H1 (cell line): ENCODE measurements at regions not wholly inside any gene's neighbourhood (a gene's known extent, or its start where the extent isn't known, plus 50 kb on each side); places are given as distances from the start of the nearest gene placed in this dataset.

Source experiments
- CTCF ChIA-PET: fragments of 300-600 bp; sonication (Branson Sonifier 250); formaldehyde crosslinking; loops from one replicate; lab custom pipeline; 2021; ENCODE audit not compliant: partially characterized antibody; lab: Charles Lee
- POLR2A ChIA-PET: fragments of 300-600 bp; sonication (Branson Sonifier 250); formaldehyde crosslinking; loops from one replicate; lab custom pipeline; 2021; ENCODE audit warnings: inconsistent platforms; ENCODE audit not compliant: partially characterized antibody; lab: Charles Lee
- DNase-seq, 2 experiments: peaks; one replicate each; pipeline versions ENCODE4 v3.0.0 to v3.0.0-alpha.2; 2010 to 2022; ENCODE audit warnings: low spot score in 2 of 2, low read depth in 1 of 2, mixed read lengths in 1 of 2
- FAIRE-seq: peaks from 2 replicates; lab custom pipeline; 2011; peaks lifted over from hg19 to GRCh38; lab: Jason Lieb, UNC
- H2AFZ ChIP-seq: 2 replicates; pipeline ENCODE4 v1.8.1; 2012; ENCODE audit warnings: low read length, inconsistent platforms
- H2AK5ac ChIP-seq: 2 replicates; pipeline ENCODE4 v1.6.1; 2013; ENCODE audit warnings: low read depth, low read length
- H2BK120ac ChIP-seq: replicated peaks from 2 replicates; pipeline ENCODE3; 2013; ENCODE audit warnings: low read depth, low read length, inconsistent platforms
- H2BK12ac ChIP-seq: 2 replicates; pipeline ENCODE4 v1.6.1; 2013; ENCODE audit warnings: low read depth, low read length
- H2BK15ac ChIP-seq: 2 replicates; pipeline ENCODE4 v1.6.1; 2013; ENCODE audit warnings: low read length
- H2BK20ac ChIP-seq: 2 replicates; pipeline ENCODE4 v1.6.1; 2013; ENCODE audit warnings: low read length
- H2BK5ac ChIP-seq: 2 replicates; pipeline ENCODE4 v1.6.1; 2013; ENCODE audit warnings: low read depth, low read length
- H3K14ac ChIP-seq: 2 replicates; pipeline ENCODE4 v1.6.1; 2013; ENCODE audit warnings: inconsistent platforms; ENCODE audit not compliant: insufficient read length
- H3K18ac ChIP-seq: 2 replicates; pipeline ENCODE4 v1.6.1; 2013; ENCODE audit warnings: low read length; ENCODE audit errors: extremely low read depth
- H3K23ac ChIP-seq: 2 replicates; pipeline ENCODE4 v1.6.1; 2013; ENCODE audit warnings: inconsistent platforms; ENCODE audit not compliant: insufficient read length
- H3K23me2 ChIP-seq: 2 replicates; pipeline ENCODE4 v1.6.1; 2013; ENCODE audit warnings: low read depth, low read length
- H3K27ac ChIP-seq: 2 replicates; pipeline ENCODE4 v1.6.1; 2011; ENCODE audit warnings: low read depth, low read length, inconsistent platforms
- H3K27me3 ChIP-seq, 4 experiments: replicated peaks in 1 of 4; 1 replicate in 1 of 4; 2 replicates in 3 of 4; pipeline versions ENCODE4 v1.6.1 to v1.8.1; 2011 to 2013; ENCODE audit warnings: low read length in 3 of 4, mild to moderate bottlenecking in 3 of 4, inconsistent platforms in 2 of 4, mixed read lengths in 2 of 4, moderate library complexity in 1 of 4; ENCODE audit not compliant: control insufficient read depth in 3 of 4, insufficient read depth in 3 of 4; ENCODE audit errors: extremely low read depth in 1 of 4
- H3K36me3 ChIP-seq, 4 experiments: 2 replicates each; pipeline versions ENCODE4 v1.6.1 to v1.8.1; 2011 to 2013; ENCODE audit warnings: mild to moderate bottlenecking in 4 of 4, low read length in 3 of 4, moderate library complexity in 2 of 4, control low read depth in 1 of 4, inconsistent platforms in 1 of 4; ENCODE audit not compliant: insufficient read depth in 4 of 4, control insufficient read depth in 2 of 4
- H3K4ac ChIP-seq: replicated peaks from 2 replicates; pipeline ENCODE3; 2013; ENCODE audit warnings: low read length, low read depth, mixed read lengths, inconsistent platforms; ENCODE audit not compliant: insufficient read length
- H3K4me1 ChIP-seq, 4 experiments: replicated peaks in 1 of 4; 1 replicate in 1 of 4; 2 replicates in 3 of 4; pipeline versions ENCODE4 v1.6.1 to v1.8.1; 2011 to 2013; ENCODE audit warnings: low read length in 3 of 4, inconsistent platforms in 2 of 4, mixed read lengths in 1 of 4; ENCODE audit not compliant: insufficient read depth in 4 of 4, control insufficient read depth in 3 of 4
- H3K4me2 ChIP-seq, 2 experiments: 2 replicates each; pipeline versions ENCODE4 v1.6.1 to v1.8.1; 2011 to 2013; ENCODE audit warnings: low read depth in 2 of 2, low read length in 2 of 2, control low read depth in 1 of 2, inconsistent platforms in 1 of 2, mild to moderate bottlenecking in 1 of 2; ENCODE audit not compliant: insufficient read depth in 1 of 2
- H3K4me3 ChIP-seq, 4 experiments: fragments of 200-600, 300-600 bp in 1 of 4; sonication (generic), shearing (Covaris generic), sonication (Bioruptor Twin) in 1 of 4; 2 replicates each; pipeline versions ENCODE4 v1.5.1 to v1.8.1; 2011 to 2016; ENCODE audit warnings: low read length in 4 of 4, low read depth in 3 of 4, control low read depth in 2 of 4, inconsistent platforms in 2 of 4, mild to moderate bottlenecking in 2 of 4, mixed read lengths in 1 of 4, moderate library complexity in 1 of 4; ENCODE audit not compliant: insufficient read depth in 2 of 4; ENCODE audit errors: extremely low read depth in 1 of 4
- H3K56ac ChIP-seq: replicated peaks from 2 replicates; pipeline ENCODE3; 2013; ENCODE audit warnings: low read depth, mild to moderate bottlenecking, mixed read lengths, low read length, inconsistent platforms; ENCODE audit not compliant: insufficient read length
- H3K79me1 ChIP-seq: 2 replicates; pipeline ENCODE4 v1.6.1; 2013; ENCODE audit warnings: low read depth, low read length, control low read depth
- H3K79me2 ChIP-seq, 2 experiments: 2 replicates each; pipeline versions ENCODE4 v1.6.1 to v1.8.1; 2012 to 2013; ENCODE audit warnings: low read length in 2 of 2, mild to moderate bottlenecking in 2 of 2, inconsistent platforms in 1 of 2; ENCODE audit not compliant: insufficient read depth in 2 of 2, control insufficient read depth in 1 of 2
- H3K9ac ChIP-seq, 4 experiments: replicated peaks in 1 of 4; 1 replicate in 1 of 4; 2 replicates in 3 of 4; pipeline versions ENCODE4 v1.6.1 to v1.8.1; 2011 to 2013; ENCODE audit warnings: low read depth in 3 of 4, low read length in 3 of 4, control low read depth in 2 of 4, mild to moderate bottlenecking in 2 of 4, moderate library complexity in 2 of 4, inconsistent platforms in 1 of 4; ENCODE audit errors: extremely low read depth in 1 of 4
- H3K9me3 ChIP-seq, 2 experiments: 2 replicates each; pipeline versions ENCODE4 v1.6.1 to v1.8.1; 2012 to 2013; ENCODE audit warnings: mild to moderate bottlenecking in 2 of 2, moderate library complexity in 2 of 2, control low read depth in 1 of 2, inconsistent platforms in 1 of 2, low read depth in 1 of 2, low read length in 1 of 2, mixed read lengths in 1 of 2; ENCODE audit not compliant: insufficient read depth in 2 of 2
- H4K20me1 ChIP-seq, 2 experiments: replicated peaks in 1 of 2; 2 replicates each; pipeline versions ENCODE3 to v1.8.1; 2011 to 2013; ENCODE audit warnings: inconsistent platforms in 2 of 2, low read length in 2 of 2, mild to moderate bottlenecking in 1 of 2; ENCODE audit not compliant: insufficient read depth in 2 of 2, control insufficient read depth in 1 of 2
- H4K5ac ChIP-seq: 2 replicates; pipeline ENCODE4 v1.6.1; 2013; ENCODE audit warnings: low read length, low read depth, mixed read lengths, inconsistent platforms; ENCODE audit not compliant: insufficient read length
- H4K8ac ChIP-seq: 2 replicates; pipeline ENCODE4 v1.8.0; 2013; ENCODE audit warnings: mild to moderate bottlenecking, moderate library complexity, low read length, inconsistent platforms; ENCODE audit not compliant: insufficient read depth; ENCODE audit errors: extremely low read depth
- H4K91ac ChIP-seq: replicated peaks from 2 replicates; pipeline ENCODE3; 2013; ENCODE audit warnings: low read length, mixed read lengths, inconsistent platforms; ENCODE audit not compliant: insufficient read length
- CEBPB ChIP-seq: IDR thresholded peaks from 2 replicates; pipeline ENCODE4 v1.6.1; 2012; ENCODE audit warnings: low read depth, low read length
- CTCF ChIP-seq, 3 experiments: IDR thresholded peaks; 1 replicate in 2 of 3; 2 replicates in 1 of 3; pipeline versions ENCODE4 v1.5.1 to v1.6.1; 2011; ENCODE audit warnings: low read length in 3 of 3, mild to moderate bottlenecking in 3 of 3, inconsistent platforms in 2 of 3, low read depth in 1 of 3, moderate library complexity in 1 of 3; ENCODE audit not compliant: insufficient read depth in 1 of 3; ENCODE audit errors: control extremely low read depth in 1 of 3
- E2F6 ChIP-seq: IDR thresholded peaks from 2 replicates; pipeline ENCODE4 v1.6.1; 2012; ENCODE audit warnings: inconsistent platforms
- FOSL1 ChIP-seq: IDR thresholded peaks from 2 replicates; pipeline ENCODE4 v1.6.1; 2011; ENCODE audit warnings: mild to moderate bottlenecking, low read depth, low read length, moderate library complexity; ENCODE audit not compliant: insufficient read depth
- RAD21 ChIP-seq, 2 experiments: IDR thresholded peaks in 1 of 2; conservative IDR thresholded peaks in 1 of 2; 2 replicates each; pipeline ENCODE4 v1.6.1; 2011; ENCODE audit warnings: low read depth in 2 of 2, low read length in 2 of 2, improper control_type of control experiment in 1 of 2, inconsistent platforms in 1 of 2, mild to moderate bottlenecking in 1 of 2, moderate library complexity in 1 of 2
- RFX5 ChIP-seq: IDR thresholded peaks from 2 replicates; pipeline ENCODE4 v1.6.1; 2011; ENCODE audit warnings: low read depth, low read length, improper control_type of control experiment, borderline replicate concordance
- SAP30 ChIP-seq: fragments of 300-600 bp; sonication (generic); IDR thresholded peaks from 2 replicates; pipeline ENCODE4 v1.7.1; 2012; ENCODE audit warnings: low read length, moderate library complexity, mild to moderate bottlenecking, inconsistent platforms; ENCODE audit not compliant: insufficient read depth, insufficient replicate concordance
- WGBS, 2 experiments: shearing (Covaris generic) in 1 of 2; methylation state at CpG; one replicate each; pipeline versions ENCODE4 v1.1.6 to v1.1.7; 2013 to 2015; ENCODE audit warnings: low lambda C conversion rate in 2 of 2, mixed read lengths in 2 of 2, inconsistent platforms in 1 of 2, low coverage in 1 of 2, missing lambda C conversion rate in 1 of 2; ENCODE audit not compliant: insufficient replicate concordance in 2 of 2, insufficient coverage in 1 of 2, insufficient read length in 1 of 2; ENCODE audit errors: extremely low coverage in 1 of 2, missing lambda C conversion rate in 1 of 2; 5-methylcytosine and 5-hydroxymethylcytosine counted together

GRCh38 chr19:28437390-28438346 is 775.3 kb downstream of the UQCRFS1 start:
- FAIRE-seq: no peak
- H4K5ac ChIP-seq: no peak overlapping the region
- TF ChIP-seq RAD21 (IDR thresholded peaks at IDR 0.05 in 1 of 2, conservative IDR thresholded peaks at IDR 0.05 in 1 of 2; ENCODE audit: low read depth in 2 of 2, low read length in 2 of 2): no peak
- no peak for TF ChIP-seq SAP30
- TF ChIP-seq RFX5: no peak
- no peak for TF ChIP-seq E2F6
- TF ChIP-seq FOSL1: no peak
- TF ChIP-seq CTCF (IDR thresholded peaks at IDR 0.05; ENCODE audit: control extremely low read depth in 1 of 3, insufficient read depth in 1 of 3, low read depth in 1 of 3, low read length in 3 of 3): no peak
- no peak for TF ChIP-seq CEBPB

More at GRCh38 chr19:28437390-28438346, 775.3 kb downstream of the UQCRFS1 start:
- no peak overlapping the region for H2AFZ ChIP-seq
- no peak overlapping the region for H4K8ac ChIP-seq
- H3K14ac ChIP-seq: no peak overlapping the region
- ChIA-PET CTCF (interaction anchor here (0.7 kb wide), 1 partner anchor 49 kb away, joined by 5 read pairs; no protein-coding TSS in a partner anchor), POLR2A (interaction anchor here (0.9 to 2.0 kb wide), 2 partner anchors 10 to 13 kb away, joined by 3 to 7 read pairs; no protein-coding TSS in a partner anchor)
- no peak overlapping the region for H2AK5ac ChIP-seq
- 82% methylated on average over 11 of the region's 11 CpGs; no CpG with 5 or more reads in 1 of the 2 experiments for WGBS, 2 experiments
- no peak overlapping the region for H2BK15ac ChIP-seq
- H3K36me3 ChIP-seq: peaks cover 0 to 4% (median 0%) of the 10 kb centered on the region in 4 experiments; a peak in 1 of 8 replicates
- H2BK5ac ChIP-seq: peak overlapping the region; percentile 12; the same call in 1 of the 2 replicates
- no peak overlapping the region for H2BK20ac ChIP-seq
- H3K79me2 ChIP-seq: no peaks in the 10 kb centered on the region
- no peak overlapping the region for H3K23ac ChIP-seq
- H2BK12ac ChIP-seq: no peak overlapping the region
- H4K20me1 ChIP-seq: no peaks in the 10 kb centered on the region
- no peak overlapping the region for H3K4ac ChIP-seq
- no peaks in the 10 kb centered on the region for H3K79me1 ChIP-seq
- H3K4me3 ChIP-seq: no peak overlapping the region
- no peak overlapping the region for H3K9ac ChIP-seq
- H3K56ac ChIP-seq: no peak overlapping the region
- no peak overlapping the region for H2BK120ac ChIP-seq
- H3K18ac ChIP-seq: no peak overlapping the region
- no peak overlapping the region for H4K91ac ChIP-seq
- H3K27me3 ChIP-seq: no peaks in the 10 kb centered on the region
- H3K4me1 ChIP-seq: peaks cover 0 to 5% (median 0%) of the 10 kb centered on the region in 4 experiments; a peak in 1 of 7 replicates
- no peak overlapping the region for H3K4me2 ChIP-seq
- no peak overlapping the region for H3K27ac ChIP-seq
- H3K9me3 ChIP-seq: peaks cover 16 to 20% of the 10 kb centered on the region in 2 experiments
- DNase-seq: peak in 1 of 2 experiments; percentile 11
- no peaks in the 10 kb centered on the region for H3K23me2 ChIP-seq
